CD4-positive, CD25-positive, alpha-beta regulatory T cell (primary cell): ENCODE measurements at regions not wholly inside any gene's neighbourhood (a gene's known extent, or its start where the extent isn't known, plus 50 kb on each side); places are given as distances from the start of the nearest gene placed in this dataset.

Experiments
- ATAC-seq, 2 donors: fragments of 150-1000 bp; cut with Tn5 transposase; one replicate each; pipeline ENCODE4 v1.10.0; 2021; ENCODE audit warnings: low read depth in 2 of 2, moderate number of reproducible peaks in 2 of 2, moderate library complexity in 1 of 2
- DNase-seq, 3 donors: peaks; one replicate each; pipeline versions ENCODE4 v3.0.0 to v3.0.0-alpha.2; 2012 to 2022; ENCODE audit warnings: mixed read lengths in 1 of 3
- H3K27ac ChIP-seq: one replicate; pipeline ENCODE4 v1.7.0; 2013; ENCODE audit warnings: mild to moderate bottlenecking, low read length; ENCODE audit not compliant: insufficient read depth, poor library complexity, severe bottlenecking
- H3K27me3 ChIP-seq: one replicate; pipeline ENCODE4 v1.7.0; 2013; ENCODE audit warnings: low read length; ENCODE audit not compliant: control insufficient read depth, insufficient read depth
- H3K36me3 ChIP-seq: one replicate; pipeline ENCODE4 v1.7.0; 2013; ENCODE audit warnings: mild to moderate bottlenecking, low read length, moderate library complexity; ENCODE audit not compliant: control insufficient read depth, insufficient read depth
- H3K4me1 ChIP-seq: 2 replicates; pipeline ENCODE4 v1.7.0; 2013; ENCODE audit warnings: mild to moderate bottlenecking, low read length; ENCODE audit not compliant: insufficient read depth, control insufficient read depth, poor library complexity, severe bottlenecking
- H3K4me3 ChIP-seq: one replicate; pipeline ENCODE4 v1.7.0; 2013; ENCODE audit warnings: low read depth, mild to moderate bottlenecking, low read length, moderate library complexity
- H3K9me3 ChIP-seq, 2 experiments: 1 replicate in 1 of 2; 2 replicates in 1 of 2; pipeline ENCODE4 v1.7.0; 2013; ENCODE audit warnings: low read length in 2 of 2, mild to moderate bottlenecking in 1 of 2, moderate library complexity in 1 of 2; ENCODE audit not compliant: control insufficient read depth in 2 of 2
- H3K27ac Mint-ChIP-seq, 3 donors: one replicate each; pipeline ENCODE4 v1.8.0; 2020 to 2022; ENCODE audit warnings: mild to moderate bottlenecking in 3 of 3, mixed read lengths in 3 of 3, moderate library complexity in 2 of 3
- H3K27me3 Mint-ChIP-seq: one replicate; pipeline ENCODE4 v1.8.0; 2022; ENCODE audit warnings: mild to moderate bottlenecking, mixed read lengths
- H3K36me3 Mint-ChIP-seq: one replicate; pipeline ENCODE4 v1.8.0; 2020; ENCODE audit warnings: mixed read lengths
- H3K4me1 Mint-ChIP-seq, 4 donors: one replicate each; pipeline ENCODE4 v1.8.0; 2020 to 2022; ENCODE audit warnings: mixed read lengths in 4 of 4, mild to moderate bottlenecking in 1 of 4
- H3K4me3 Mint-ChIP-seq, 4 donors: one replicate each; pipeline ENCODE4 v1.8.0; 2020 to 2022; ENCODE audit warnings: mild to moderate bottlenecking in 4 of 4, mixed read lengths in 4 of 4, moderate library complexity in 3 of 4
- H3K9me3 Mint-ChIP-seq, 7 donors: one replicate each; pipeline ENCODE4 v1.8.0; 2020 to 2022; ENCODE audit warnings: mixed read lengths in 7 of 7, mild to moderate bottlenecking in 3 of 7, moderate library complexity in 2 of 7

- no peak overlapping the region for H3K27ac Mint-ChIP-seq
- no peaks in the 10 kb centered on the region for H3K9me3 ChIP-seq
- no peak overlapping the region for H3K4me3 Mint-ChIP-seq
- H3K27ac ChIP-seq, result no peak overlapping the region
- no peak overlapping the region for H3K4me3 ChIP-seq
- peaks cover 2% of the 10 kb centered on the region for H3K27me3 ChIP-seq
- no peaks in the 10 kb centered on the region for H3K36me3 ChIP-seq
- no peaks in the 10 kb centered on the region for H3K4me1 ChIP-seq
- peaks cover 0 to 2% (median 0%) of the 10 kb centered on the region in 4 donors for H3K4me1 Mint-ChIP-seq
- H3K27me3 Mint-ChIP-seq, result no peaks in the 10 kb centered on the region
- peaks cover 0 to 5% (median 0%) of the 10 kb centered on the region in 7 donors for H3K9me3 Mint-ChIP-seq
- no peak for DNase-seq
- no peak for ATAC-seq
- H3K36me3 Mint-ChIP-seq, result no peaks in the 10 kb centered on the region
Measured at GRCh38 chr15:38038659-38039442, 104.4 kb downstream of the TMCO5A start.

- no peak for DNase-seq
Measured at GRCh38 chr15:38040615-38041014, 106.2 kb downstream of the TMCO5A start.

GRCh38 chr15:38041576-38041975 is 107.1 kb downstream of the TMCO5A start:
- H3K36me3 Mint-ChIP-seq, result no peaks in the 10 kb centered on the region
- peaks cover 0 to 2% (median 0%) of the 10 kb centered on the region in 4 donors for H3K4me1 Mint-ChIP-seq
- no peaks in the 10 kb centered on the region for H3K4me1 ChIP-seq
- no peak for DNase-seq
- peaks cover 0 to 3% (median 0%) of the 10 kb centered on the region in 7 donors for H3K9me3 Mint-ChIP-seq
- H3K4me3 Mint-ChIP-seq, result no peak overlapping the region
- H3K27ac ChIP-seq, result no peak overlapping the region
- no peak overlapping the region for H3K4me3 ChIP-seq
- H3K27me3 Mint-ChIP-seq, result peaks cover 5% of the 10 kb centered on the region
- no peak for ATAC-seq
- no peaks in the 10 kb centered on the region for H3K27me3 ChIP-seq
- H3K27ac Mint-ChIP-seq, result peak overlapping the region in 1 of 3 donors; percentile 40
- H3K9me3 ChIP-seq, result no peaks in the 10 kb centered on the region
- H3K36me3 ChIP-seq, result no peaks in the 10 kb centered on the region

More at GRCh38 chr15:38040615-38041014, 106.2 kb downstream of the TMCO5A start:
- no peaks in the 10 kb centered on the region for H3K9me3 ChIP-seq
- H3K36me3 ChIP-seq, result no peaks in the 10 kb centered on the region
- Mint-ChIP-seq H3K36me3 (no peaks in the 10 kb centered on the region), H3K4me3 (no peak overlapping the region), H3K27me3 (peaks cover 5% of the 10 kb centered on the region), H3K27ac (no peak overlapping the region), H3K9me3 (peaks cover 0 to 2% (median 0%) of the 10 kb centered on the region in 7 donors), H3K4me1 (peaks cover 0 to 2% (median 0%) of the 10 kb centered on the region in 4 donors)
- ATAC-seq, result no peak
- H3K4me3 ChIP-seq, result no peak overlapping the region
- no peaks in the 10 kb centered on the region for H3K4me1 ChIP-seq
- no peak overlapping the region for H3K27ac ChIP-seq
- no peaks in the 10 kb centered on the region for H3K27me3 ChIP-seq

GRCh38 chr15:38042211-38042610 is 107.8 kb downstream of the TMCO5A start:
- no peak overlapping the region for H3K27ac ChIP-seq
- no peak overlapping the region for H3K27ac Mint-ChIP-seq
- no peaks in the 10 kb centered on the region for H3K36me3 ChIP-seq
- no peaks in the 10 kb centered on the region for H3K36me3 Mint-ChIP-seq
- H3K27me3 Mint-ChIP-seq, result peaks cover 5% of the 10 kb centered on the region
- DNase-seq (no peak), ATAC-seq (no peak)
- H3K9me3 ChIP-seq, result no peaks in the 10 kb centered on the region
- H3K4me1 Mint-ChIP-seq, result no peaks in the 10 kb centered on the region
- H3K9me3 Mint-ChIP-seq, result peaks cover 0 to 3% (median 0%) of the 10 kb centered on the region in 7 donors
- no peaks in the 10 kb centered on the region for H3K4me1 ChIP-seq
- H3K27me3 ChIP-seq, result no peaks in the 10 kb centered on the region
- no peak overlapping the region for H3K4me3 Mint-ChIP-seq
- no peak overlapping the region for H3K4me3 ChIP-seq

- Histone ChIP-seq H3K36me3 (no peaks in the 10 kb centered on the region), H3K4me1 (no peaks in the 10 kb centered on the region), H3K27me3 (no peaks in the 10 kb centered on the region), H3K9me3 (no peaks in the 10 kb centered on the region), H3K4me3 (no peak overlapping the region), H3K27ac (no peak overlapping the region)
- H3K4me1 Mint-ChIP-seq, result no peaks in the 10 kb centered on the region
- H3K36me3 Mint-ChIP-seq, result no peaks in the 10 kb centered on the region
- no peak overlapping the region for H3K4me3 Mint-ChIP-seq
- DNase-seq (no peak), ATAC-seq (no peak)
- peaks cover 5% of the 10 kb centered on the region for H3K27me3 Mint-ChIP-seq
- peaks cover 0 to 3% (median 0%) of the 10 kb centered on the region in 7 donors for H3K9me3 Mint-ChIP-seq
- H3K27ac Mint-ChIP-seq, result no peak overlapping the region
Measured at GRCh38 chr15:38042707-38043445, 108.4 kb downstream of the TMCO5A start.

- no peak overlapping the region for H3K4me3 ChIP-seq
- Mint-ChIP-seq H3K4me3 (no peak overlapping the region), H3K27ac (no peak overlapping the region), H3K36me3 (no peaks in the 10 kb centered on the region), H3K9me3 (peaks cover 0 to 3% (median 0%) of the 10 kb centered on the region in 7 donors), H3K4me1 (peaks cover 0 to 9% (median 0%) of the 10 kb centered on the region in 4 donors), H3K27me3 (peaks cover 5% of the 10 kb centered on the region)
- ATAC-seq (no peak), DNase-seq (no peak)
- H3K4me1 ChIP-seq, result no peaks in the 10 kb centered on the region
- no peak overlapping the region for H3K27ac ChIP-seq
- no peaks in the 10 kb centered on the region for H3K27me3 ChIP-seq
- no peaks in the 10 kb centered on the region for H3K9me3 ChIP-seq
- no peaks in the 10 kb centered on the region for H3K36me3 ChIP-seq
Measured at GRCh38 chr15:38046257-38047051, 112.0 kb downstream of the TMCO5A start.

- H3K9me3 ChIP-seq, result no peaks in the 10 kb centered on the region
- no peaks in the 10 kb centered on the region for H3K27me3 ChIP-seq
- H3K4me3 ChIP-seq, result no peak overlapping the region
- Mint-ChIP-seq H3K9me3 (peaks cover 0 to 3% (median 0%) of the 10 kb centered on the region in 7 donors), H3K36me3 (no peaks in the 10 kb centered on the region), H3K4me1 (peaks cover 0 to 13% (median 0%) of the 10 kb centered on the region in 4 donors), H3K27me3 (peaks cover 5% of the 10 kb centered on the region), H3K4me3 (no peak overlapping the region), H3K27ac (no peak overlapping the region)
- no peak for ATAC-seq
- no peaks in the 10 kb centered on the region for H3K36me3 ChIP-seq
- no peak overlapping the region for H3K27ac ChIP-seq
- no peaks in the 10 kb centered on the region for H3K4me1 ChIP-seq
- DNase-seq, result no peak
Measured at GRCh38 chr15:38048001-38048455, 113.6 kb downstream of the TMCO5A start.
